ENCODE measurements at regions not wholly inside any gene's neighbourhood (a gene's known extent, or its start where the extent isn't known, plus 50 kb on each side); places are given as distances from the start of the nearest gene placed in this dataset.

- ChIA-PET CTCF (interaction anchor here (1.2 kb wide), 1 partner anchor 239 kb away, joined by 3 read pairs; no protein-coding TSS in a partner anchor), POLR2A (interaction anchor here (0.6 kb wide), 1 partner anchor 1444 kb away, joined by 3 read pairs; no protein-coding TSS in a partner anchor)
- no peaks in the 10 kb centered on the region for H3K9me3 Mint-ChIP-seq (ENCODE audit: insufficient read depth)
- ATAC-seq, result no peak
- DNase-seq, result no peak
- no peaks in the 10 kb centered on the region for H3K36me3 Mint-ChIP-seq (ENCODE audit: low read depth)
- H3K27me3 Mint-ChIP-seq (ENCODE audit: low read depth), result peaks cover 15% of the 10 kb centered on the region
- no peak overlapping the region for H3K4me3 Mint-ChIP-seq
- H3K4me1 Mint-ChIP-seq (ENCODE audit: low read depth), result no peaks in the 10 kb centered on the region
- H3K27ac Mint-ChIP-seq, result no peak overlapping the region
Observed at GRCh38 chr2:224208443-224208842, 169.4 kb upstream of the SERPINE2 start.

DNA sequence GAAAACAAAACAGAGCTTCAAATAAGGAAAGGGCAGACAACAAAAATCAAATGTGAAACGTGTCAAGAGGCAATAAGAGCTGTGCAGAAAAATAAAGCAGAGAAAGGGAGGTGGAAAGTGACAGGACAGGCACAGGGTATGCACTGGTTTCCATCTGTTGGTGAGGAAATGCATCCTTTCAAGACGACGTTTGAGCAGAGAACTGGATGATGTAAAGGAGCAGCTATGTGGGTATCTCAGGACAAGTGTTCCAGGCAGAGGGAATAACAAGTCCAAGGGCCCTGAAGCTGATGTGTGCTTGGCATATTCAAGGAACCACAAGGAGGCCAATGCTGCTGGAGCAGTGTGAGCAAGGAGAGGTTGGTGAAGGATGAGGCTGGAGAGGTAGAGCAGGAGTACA is 168.9 kb upstream of the SERPINE2 start:
- no peak for DNase-seq
- H3K27ac Mint-ChIP-seq, result no peak overlapping the region
- H3K9me3 Mint-ChIP-seq (ENCODE audit: insufficient read depth), result no peaks in the 10 kb centered on the region
- no peaks in the 10 kb centered on the region for H3K4me1 Mint-ChIP-seq (ENCODE audit: low read depth)
- ChIA-PET POLR2A (no interaction called here), CTCF (interaction anchor here (1.2 kb wide), 1 partner anchor 238 kb away, joined by 3 read pairs; no protein-coding TSS in a partner anchor)
- H3K4me3 Mint-ChIP-seq, result no peak overlapping the region
- peaks cover 12% of the 10 kb centered on the region for H3K27me3 Mint-ChIP-seq (ENCODE audit: low read depth)
- H3K36me3 Mint-ChIP-seq (ENCODE audit: low read depth), result no peaks in the 10 kb centered on the region
- no peak for ATAC-seq

DNA sequence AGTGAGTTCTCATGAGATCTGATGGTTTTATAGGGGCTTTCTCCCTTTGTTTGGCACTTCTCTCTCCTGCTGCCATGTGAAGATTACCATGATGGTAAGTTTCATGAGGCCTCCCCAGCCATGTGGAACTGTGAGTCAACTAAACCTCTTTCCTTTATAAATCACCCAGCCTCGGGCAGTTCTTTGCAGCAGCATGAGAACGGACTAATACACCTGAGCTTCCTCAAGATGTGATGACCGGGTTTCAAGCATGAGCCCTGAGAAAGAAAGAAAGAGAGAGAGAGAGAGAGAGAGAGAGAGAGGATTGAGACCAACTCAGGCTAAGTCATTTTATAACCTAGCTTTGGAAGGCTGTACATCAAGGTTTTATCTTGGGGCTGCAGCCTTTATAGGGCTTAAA is 167.7 kb upstream of the SERPINE2 start:
- Mint-ChIP-seq H3K27me3 (ENCODE audit: low read depth) (peaks cover 10% of the 10 kb centered on the region), H3K36me3 (ENCODE audit: low read depth) (no peaks in the 10 kb centered on the region), H3K9me3 (ENCODE audit: insufficient read depth) (no peaks in the 10 kb centered on the region), H3K27ac (no peak overlapping the region), H3K4me1 (ENCODE audit: low read depth) (no peaks in the 10 kb centered on the region), H3K4me3 (no peak overlapping the region)
- POLR2A ChIA-PET, result no interaction called here
- no peak for DNase-seq
- CTCF ChIA-PET, result no interaction called here
- ATAC-seq, result no peak

- Mint-ChIP-seq H3K27me3 (ENCODE audit: low read depth) (peaks cover 4% of the 10 kb centered on the region), H3K36me3 (ENCODE audit: low read depth) (no peaks in the 10 kb centered on the region), H3K4me1 (ENCODE audit: low read depth) (no peaks in the 10 kb centered on the region), H3K27ac (no peak overlapping the region), H3K9me3 (ENCODE audit: insufficient read depth) (no peaks in the 10 kb centered on the region), H3K4me3 (no peak overlapping the region)
- POLR2A ChIA-PET, result no interaction called here
- ATAC-seq (no peak), DNase-seq (no peak)
- CTCF ChIA-PET, result interaction anchor here (0.7 kb wide), 1 partner anchor 18 kb away, joined by 3 read pairs; no protein-coding TSS in a partner anchor
Observed at GRCh38 chr2:224202281-224202865, 163.3 kb upstream of the SERPINE2 start.

- CTCF ChIA-PET, result no interaction called here
- POLR2A ChIA-PET, result no interaction called here
Observed at GRCh38 chr2:224198436-224198835, 159.3 kb upstream of the SERPINE2 start.

DNA sequence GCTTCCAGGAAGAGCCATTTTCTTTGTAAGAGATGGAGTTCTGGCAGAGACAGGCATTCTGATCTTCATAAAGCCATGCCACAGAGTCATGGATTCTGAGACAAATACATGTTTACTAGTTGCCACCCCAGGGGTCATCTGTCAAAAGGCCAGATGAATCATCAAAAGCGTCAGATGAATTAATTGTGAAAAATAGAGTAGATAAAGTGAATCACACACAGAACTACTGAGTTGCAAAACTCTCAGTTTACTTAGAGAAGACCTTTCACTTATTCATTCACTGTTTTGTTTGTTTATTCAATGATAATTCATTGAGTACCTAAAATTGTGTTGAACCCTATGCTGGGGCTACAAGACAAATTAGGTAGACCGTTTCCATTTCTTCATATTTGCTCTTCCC is 157.7 kb upstream of the SERPINE2 start:
- CTCF ChIA-PET, result no interaction called here
- H3K4me3 Mint-ChIP-seq, result no peak overlapping the region

More at GRCh38 chr2:224198436-224198835, 159.3 kb upstream of the SERPINE2 start:
- Mint-ChIP-seq H3K9me3 (ENCODE audit: insufficient read depth) (no peaks in the 10 kb centered on the region), H3K36me3 (ENCODE audit: low read depth) (no peaks in the 10 kb centered on the region), H3K4me3 (no peak overlapping the region), H3K4me1 (ENCODE audit: low read depth) (no peaks in the 10 kb centered on the region), H3K27me3 (ENCODE audit: low read depth) (no peaks in the 10 kb centered on the region), H3K27ac (no peak overlapping the region)
- no peak for ATAC-seq
- DNase-seq, result no peak

DNA sequence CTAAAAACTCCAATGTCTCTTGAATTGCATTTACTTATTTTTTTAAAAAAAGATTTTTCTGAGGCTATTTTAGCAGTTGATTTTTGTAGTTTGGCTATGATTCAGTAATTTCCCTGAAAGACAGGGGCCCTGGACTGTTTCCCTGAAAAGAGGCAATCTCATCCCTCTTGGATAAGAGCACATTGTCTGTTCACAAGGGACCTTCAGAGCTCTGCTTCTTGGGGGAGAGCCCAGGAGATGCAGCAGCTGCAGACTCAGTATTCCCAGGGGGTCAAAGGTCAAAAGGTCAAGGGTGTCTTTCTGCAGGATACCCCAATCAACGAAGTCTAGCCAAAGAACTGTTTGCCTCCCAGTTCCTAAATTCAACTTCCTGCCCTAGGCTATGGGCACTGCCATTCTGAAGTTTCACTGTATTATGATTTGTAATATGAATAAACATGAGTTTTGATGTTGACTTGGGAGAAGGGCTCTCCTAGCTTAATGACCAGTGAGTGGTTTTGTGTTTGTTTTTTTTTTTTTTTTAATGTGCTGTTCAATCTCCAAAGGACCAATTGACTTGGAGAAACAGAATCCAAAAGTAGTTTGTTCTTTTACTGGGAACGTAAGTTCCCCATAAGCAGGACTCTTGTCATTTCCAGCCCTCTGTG is 157.0 kb upstream of the SERPINE2 start:
- H3K27ac Mint-ChIP-seq, result no peak overlapping the region
- H3K9me3 Mint-ChIP-seq (ENCODE audit: insufficient read depth), result no peaks in the 10 kb centered on the region
- H3K4me1 Mint-ChIP-seq (ENCODE audit: low read depth), result no peaks in the 10 kb centered on the region
- POLR2A ChIA-PET, result no interaction called here
- DNase-seq (no peak), ATAC-seq (no peak)
- CTCF ChIA-PET, result no interaction called here
- H3K4me3 Mint-ChIP-seq, result no peak overlapping the region
- no peaks in the 10 kb centered on the region for H3K36me3 Mint-ChIP-seq (ENCODE audit: low read depth)
- H3K27me3 Mint-ChIP-seq (ENCODE audit: low read depth), result no peaks in the 10 kb centered on the region

More for the DNA sequence above, 157.7 kb upstream of the SERPINE2 start:
- H3K4me1 Mint-ChIP-seq (ENCODE audit: low read depth), result no peaks in the 10 kb centered on the region
- DNase-seq (no peak), ATAC-seq (no peak)
- POLR2A ChIA-PET, result no interaction called here
- H3K9me3 Mint-ChIP-seq (ENCODE audit: insufficient read depth), result no peaks in the 10 kb centered on the region
- no peaks in the 10 kb centered on the region for H3K36me3 Mint-ChIP-seq (ENCODE audit: low read depth)
- H3K27me3 Mint-ChIP-seq (ENCODE audit: low read depth), result no peaks in the 10 kb centered on the region
- no peak overlapping the region for H3K27ac Mint-ChIP-seq

DNA sequence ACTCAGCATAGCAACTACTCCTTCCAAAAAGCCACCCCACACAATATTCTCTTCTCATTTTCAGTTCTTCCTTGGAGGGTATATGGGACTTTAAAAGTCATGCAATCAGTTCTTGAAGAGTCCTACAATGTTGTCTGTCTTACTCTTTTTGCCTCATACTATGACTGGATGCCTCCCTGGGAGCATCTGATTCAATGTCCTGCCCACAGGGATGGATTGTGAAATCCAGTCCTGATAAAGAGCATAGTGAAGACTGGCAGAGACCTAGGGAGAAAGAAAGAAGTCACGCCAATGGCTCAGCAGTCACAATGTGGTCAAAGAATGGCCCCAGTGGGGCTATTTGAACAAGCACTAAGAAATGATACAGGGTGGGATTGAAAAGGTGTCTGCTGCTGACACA is 155.1 kb upstream of the SERPINE2 start:
- H3K4me3 Mint-ChIP-seq, result no peak overlapping the region
- no peak for ATAC-seq
- no peaks in the 10 kb centered on the region for H3K4me1 Mint-ChIP-seq (ENCODE audit: low read depth)
- ChIA-PET CTCF (no interaction called here), POLR2A (no interaction called here)
- no peaks in the 10 kb centered on the region for H3K36me3 Mint-ChIP-seq (ENCODE audit: low read depth)
- H3K9me3 Mint-ChIP-seq (ENCODE audit: insufficient read depth), result no peaks in the 10 kb centered on the region
- no peak overlapping the region for H3K27ac Mint-ChIP-seq
- no peaks in the 10 kb centered on the region for H3K27me3 Mint-ChIP-seq (ENCODE audit: low read depth)
- DNase-seq, result no peak

- ChIA-PET POLR2A (no interaction called here), CTCF (no interaction called here)
- no peak for ATAC-seq
- H3K36me3 Mint-ChIP-seq (ENCODE audit: low read depth), result no peaks in the 10 kb centered on the region
- no peak overlapping the region for H3K27ac Mint-ChIP-seq
- no peak overlapping the region for H3K4me3 Mint-ChIP-seq
- no peaks in the 10 kb centered on the region for H3K27me3 Mint-ChIP-seq (ENCODE audit: low read depth)
- no peaks in the 10 kb centered on the region for H3K4me1 Mint-ChIP-seq (ENCODE audit: low read depth)
- no peak for DNase-seq
- no peaks in the 10 kb centered on the region for H3K9me3 Mint-ChIP-seq (ENCODE audit: insufficient read depth)
Observed at GRCh38 chr2:224191465-224191864, 152.4 kb upstream of the SERPINE2 start.

- H3K4me3 Mint-ChIP-seq, result no peak overlapping the region
- ATAC-seq (no peak), DNase-seq (no peak)
- no peaks in the 10 kb centered on the region for H3K9me3 Mint-ChIP-seq (ENCODE audit: insufficient read depth)
- no peak overlapping the region for H3K27ac Mint-ChIP-seq
- ChIA-PET CTCF (no interaction called here), POLR2A (no interaction called here)
- no peaks in the 10 kb centered on the region for H3K27me3 Mint-ChIP-seq (ENCODE audit: low read depth)
- no peaks in the 10 kb centered on the region for H3K36me3 Mint-ChIP-seq (ENCODE audit: low read depth)
- no peaks in the 10 kb centered on the region for H3K4me1 Mint-ChIP-seq (ENCODE audit: low read depth)
Observed at GRCh38 chr2:224190936-224191270, 151.8 kb upstream of the SERPINE2 start.

DNA sequence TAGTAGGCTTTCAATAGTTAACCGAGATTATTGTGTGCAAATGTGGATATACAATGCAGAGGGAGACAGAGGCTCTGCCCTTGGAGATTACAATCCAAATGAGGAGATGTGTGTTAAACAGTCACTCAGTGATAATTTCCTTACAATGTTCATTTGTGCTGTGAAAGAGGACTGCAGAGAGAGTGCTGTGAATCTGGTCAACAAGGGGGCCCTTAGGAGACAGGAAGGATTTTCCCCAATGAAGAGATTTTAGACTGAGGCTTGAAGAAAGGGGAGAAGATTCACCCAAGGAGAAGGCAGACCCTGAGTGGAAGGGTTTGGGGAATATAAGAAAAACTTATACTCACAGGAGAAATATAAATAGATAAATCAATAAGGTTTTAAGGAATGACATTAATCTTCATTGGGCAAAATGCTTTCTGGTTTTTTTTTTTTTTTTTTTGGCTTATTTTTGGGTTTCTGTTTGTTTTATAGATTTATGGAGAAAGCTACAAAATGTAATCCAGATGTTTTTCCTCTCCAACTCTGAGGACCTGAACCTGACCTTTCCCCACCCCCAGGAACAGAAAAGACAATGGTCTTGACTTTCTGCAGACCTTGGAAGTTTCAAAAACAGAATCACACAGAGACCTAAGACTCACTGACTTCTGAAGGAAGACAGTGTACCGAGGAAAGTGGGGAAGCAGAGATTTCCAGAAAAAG is 151.3 kb upstream of the SERPINE2 start:
- Mint-ChIP-seq H3K36me3 (ENCODE audit: low read depth) (no peaks in the 10 kb centered on the region), H3K4me3 (no peak overlapping the region), H3K27ac (no peak overlapping the region), H3K4me1 (ENCODE audit: low read depth) (no peaks in the 10 kb centered on the region), H3K27me3 (ENCODE audit: low read depth) (no peaks in the 10 kb centered on the region), H3K9me3 (ENCODE audit: insufficient read depth) (no peaks in the 10 kb centered on the region)
- POLR2A ChIA-PET, result no interaction called here
- CTCF ChIA-PET, result no interaction called here
- DNase-seq (no peak), ATAC-seq (no peak)

DNA sequence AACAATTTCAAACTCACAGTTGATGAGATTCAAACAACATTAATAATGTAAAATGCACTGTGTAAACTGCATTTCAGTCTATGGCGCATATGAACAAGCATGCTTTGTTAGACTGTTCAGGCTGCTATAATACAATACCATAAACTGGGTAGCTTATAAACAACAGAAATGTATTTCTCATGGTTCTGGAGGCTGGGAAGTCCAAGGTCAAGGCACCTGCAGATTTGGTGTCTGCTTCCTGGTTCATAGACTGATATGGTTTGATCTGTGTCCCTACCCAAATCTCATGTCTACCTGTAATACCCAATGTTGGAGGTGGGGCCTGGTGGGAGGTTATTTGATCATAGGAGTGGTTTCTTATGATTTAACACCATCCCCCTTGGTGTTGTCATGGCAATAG is 148.1 kb upstream of the SERPINE2 start:
- ATAC-seq (no peak), DNase-seq (no peak)
- H3K27me3 Mint-ChIP-seq (ENCODE audit: low read depth), result no peaks in the 10 kb centered on the region
- H3K4me1 Mint-ChIP-seq (ENCODE audit: low read depth), result no peaks in the 10 kb centered on the region
- no peaks in the 10 kb centered on the region for H3K36me3 Mint-ChIP-seq (ENCODE audit: low read depth)
- no peaks in the 10 kb centered on the region for H3K9me3 Mint-ChIP-seq (ENCODE audit: insufficient read depth)
- H3K4me3 Mint-ChIP-seq, result no peak overlapping the region
- CTCF ChIA-PET, result no interaction called here
- POLR2A ChIA-PET, result no interaction called here
- no peak overlapping the region for H3K27ac Mint-ChIP-seq
